ENCODE measurements at regions not wholly inside any gene's neighbourhood (a gene's known extent, or its start where the extent isn't known, plus 50 kb on each side); places are given as distances from the start of the nearest gene placed in this dataset.

- Mint-ChIP-seq H3K4me3 (no peak overlapping the region), H3K27ac (no peak overlapping the region), H3K4me1 (ENCODE audit: low read depth) (no peaks in the 10 kb centered on the region), H3K36me3 (ENCODE audit: low read depth) (no peaks in the 10 kb centered on the region), H3K27me3 (ENCODE audit: insufficient read depth) (peaks cover 14% of the 10 kb centered on the region), H3K9me3 (no peaks in the 10 kb centered on the region)
- no peak for TF ChIP-seq CTCF (IDR thresholded peaks at IDR 0.05)
- no peak for DNase-seq
Measured at GRCh38 chr10:126841341-126841895, 63.8 kb upstream of the DOCK1 start.

GRCh38 chr10:126842356-126842755 lies 62.9 kb upstream of the DOCK1 start:
- DNase-seq = no peak
- H3K36me3 Mint-ChIP-seq (ENCODE audit: low read depth) = no peaks in the 10 kb centered on the region
- H3K27me3 Mint-ChIP-seq (ENCODE audit: insufficient read depth) = peaks cover 14% of the 10 kb centered on the region
- TF ChIP-seq CTCF (IDR thresholded peaks at IDR 0.05) = no peak
- no peaks in the 10 kb centered on the region for H3K9me3 Mint-ChIP-seq
- H3K27ac Mint-ChIP-seq = no peak overlapping the region
- H3K4me1 Mint-ChIP-seq (ENCODE audit: low read depth) = no peaks in the 10 kb centered on the region
- no peak overlapping the region for H3K4me3 Mint-ChIP-seq

GRCh38 chr10:126842836-126843235 lies 62.4 kb upstream of the DOCK1 start:
- DNase-seq = no peak
- Mint-ChIP-seq H3K4me1 (ENCODE audit: low read depth) (no peaks in the 10 kb centered on the region), H3K9me3 (no peaks in the 10 kb centered on the region), H3K4me3 (no peak overlapping the region), H3K36me3 (ENCODE audit: low read depth) (no peaks in the 10 kb centered on the region), H3K27me3 (ENCODE audit: insufficient read depth) (peaks cover 14% of the 10 kb centered on the region), H3K27ac (no peak overlapping the region)
- no peak for TF ChIP-seq CTCF (IDR thresholded peaks at IDR 0.05)

- Mint-ChIP-seq H3K27me3 (ENCODE audit: insufficient read depth) (peaks cover 14% of the 10 kb centered on the region), H3K36me3 (ENCODE audit: low read depth) (no peaks in the 10 kb centered on the region), H3K9me3 (no peaks in the 10 kb centered on the region), H3K4me1 (ENCODE audit: low read depth) (no peaks in the 10 kb centered on the region), H3K27ac (no peak overlapping the region), H3K4me3 (no peak overlapping the region)
- DNase-seq = no peak
- TF ChIP-seq CTCF (IDR thresholded peaks at IDR 0.05) = no peak
Measured at GRCh38 chr10:126843299-126843934, 61.8 kb upstream of the DOCK1 start.

- no peaks in the 10 kb centered on the region for H3K9me3 Mint-ChIP-seq
- H3K36me3 Mint-ChIP-seq (ENCODE audit: low read depth) = no peaks in the 10 kb centered on the region
- TF ChIP-seq CTCF (IDR thresholded peaks at IDR 0.05) = no peak
- no peak overlapping the region for H3K27ac Mint-ChIP-seq
- peaks cover 14% of the 10 kb centered on the region for H3K27me3 Mint-ChIP-seq (ENCODE audit: insufficient read depth)
- no peaks in the 10 kb centered on the region for H3K4me1 Mint-ChIP-seq (ENCODE audit: low read depth)
- no peak overlapping the region for H3K4me3 Mint-ChIP-seq
- DNase-seq = no peak
Measured at GRCh38 chr10:126844406-126844805, 60.8 kb upstream of the DOCK1 start.

Measured in HFFc6 (cell line).